OCI-LY1 (cell line): ENCODE measurements at regions not wholly inside any gene's neighbourhood (a gene's known extent, or its start where the extent isn't known, plus 50 kb on each side); places are given as distances from the start of the nearest gene placed in this dataset.

Source experiments
- CTCF ChIP-seq: fragments of 200-600 bp; sonication (generic), shearing (Covaris generic); IDR thresholded peaks from 2 replicates; pipeline ENCODE4 v1.5.1; 2017; ENCODE audit warnings: mild to moderate bottlenecking, antibody characterized with exemption, low read length, moderate library complexity, mixed read lengths
- EZH2 ChIP-seq: fragments of 200-600 bp; sonication (generic), shearing (Covaris generic); IDR thresholded peaks from 2 replicates; pipeline ENCODE4 v1.8.0; 2017; ENCODE audit warnings: borderline replicate concordance, mixed run types, mild to moderate bottlenecking, antibody characterized with exemption, low read length, moderate library complexity, mixed read lengths

DNA sequence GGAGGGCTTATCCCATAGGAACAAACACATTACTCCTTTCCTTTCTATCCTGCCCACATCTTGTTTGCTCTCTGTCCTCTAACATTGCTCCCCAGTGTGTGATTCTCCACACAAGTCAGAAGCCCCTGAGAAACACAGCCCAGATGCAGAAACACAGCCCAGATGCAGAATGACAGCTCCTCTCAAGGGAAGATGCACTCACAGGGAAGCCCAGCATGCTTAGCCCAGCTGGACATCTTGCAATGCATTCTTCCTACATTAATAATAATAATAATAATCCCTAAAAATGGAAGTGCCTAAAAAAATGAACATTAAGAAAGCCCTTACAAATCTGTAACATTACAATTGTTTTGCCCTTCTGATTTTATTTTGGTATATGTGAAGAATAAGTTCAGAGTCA is 172.1 kb downstream of the CBLN2 start:
- no peak for TF ChIP-seq CTCF
- TF ChIP-seq EZH2 = no peak
